Heart left ventricle (tissue), 13 donors: ENCODE measurements at regions not wholly inside any gene's neighbourhood (a gene's known extent, or its start where the extent isn't known, plus 50 kb on each side); places are given as distances from the start of the nearest gene placed in this dataset.

Experiments
- CTCF ChIP-seq, 12 donors: fragments of 200-600 bp; sonication (generic) in 4 of 12; IDR thresholded peaks; one replicate each; pipeline versions ENCODE4 v1.5.0 to v1.8.0; 2018 to 2022; ENCODE audit warnings: antibody characterized with exemption in 12 of 12, mild to moderate bottlenecking in 5 of 12
- POLR2A ChIP-seq, 2 donors: fragments of 450-650 bp; IDR thresholded peaks; one replicate each; pipeline ENCODE4 v1.6.1; 2017; ENCODE audit warnings: antibody characterized with exemption in 2 of 2, mild to moderate bottlenecking in 2 of 2, moderate library complexity in 2 of 2
- donor health status: ischemic (EF 13 %, LVEDD 7.1; RV severe dilation, severe dysfunction).
- donor health status: DM: no; HTN: yes; CAD: no.
- donor health status: DM: no; HTN: no; CAD: no.
- donor health status: ischemic (EF 25% LVEDD 6.9; RV normal size, moderate dysfunction).
- donor health status: ischemic (EF 25% LVEDD 5.7; RV mildly dilated, moderate dysfunction).
- donor health status: ischemic (EF 35%, LVEDD 5.7; RV mildly dilated, moderate dysfunction).
- donor health status: nonischemic (EF 11% LVEDD 7.7; RV severe dilation, severe dysfunction).
- donor health status: DM: yes; HTN: yes; CAD: no.
- donor health status: PGD.
- donor health status: ischemic (EF 29% LVEDD 5.4; RV normal size, mild dysfunction).
- donor health status: nonischemic (EF 23%, LVEDD 6.1; RV moderate dilation, normal function).

GRCh38 chr5:116944183-116944582, 369.6 kb upstream of the SEMA6A start:
- TF ChIP-seq CTCF (IDR thresholded peaks at IDR 0.05) (no peak), POLR2A (IDR thresholded peaks at IDR 0.05) (no peak)
